KMS-11 (cell line): ENCODE measurements at regions not wholly inside any gene's neighbourhood (a gene's known extent, or its start where the extent isn't known, plus 50 kb on each side); places are given as distances from the start of the nearest gene placed in this dataset.

Experiments used
- H2AFZ ChIP-seq: fragments of 200-600 bp; sonication (generic); 2 replicates; pipeline ENCODE4 v1.6.1; 2016; ENCODE audit warnings: antibody characterized with exemption, mixed run types, low read depth
- H3K27ac ChIP-seq: fragments of 200-600 bp; sonication (generic); 2 replicates; pipeline ENCODE4 v1.6.1; 2016; ENCODE audit warnings: mild to moderate bottlenecking, mixed run types
- H3K27me3 ChIP-seq: fragments of 200-600 bp; sonication (generic); 2 replicates; pipeline ENCODE4 v1.6.1; 2017; ENCODE audit warnings: mild to moderate bottlenecking, low read depth, mixed run types, moderate library complexity; ENCODE audit not compliant: insufficient read depth
- H3K36me3 ChIP-seq: fragments of 200-600 bp; sonication (generic); 2 replicates; pipeline ENCODE4 v1.6.1; 2017; ENCODE audit warnings: mild to moderate bottlenecking, mixed run types; ENCODE audit not compliant: insufficient read depth
- H3K4me1 ChIP-seq: fragments of 200-600 bp; sonication (generic); 2 replicates; pipeline ENCODE4 v1.6.1; 2016; ENCODE audit warnings: mild to moderate bottlenecking, low read depth, mixed run types; ENCODE audit not compliant: poor library complexity, severe bottlenecking
- H3K4me2 ChIP-seq: fragments of 200-600 bp; sonication (generic); 2 replicates; pipeline ENCODE4 v1.7.0; 2016; ENCODE audit warnings: mild to moderate bottlenecking, mixed run types
- H3K4me3 ChIP-seq: fragments of 200-600 bp; sonication (generic); IDR thresholded peaks from 2 replicates; pipeline ENCODE4 v1.6.1; 2017; ENCODE audit warnings: low read depth, low read length, mixed read lengths; ENCODE audit not compliant: insufficient read depth
- H3K79me2 ChIP-seq: fragments of 200-600 bp; sonication (generic); 2 replicates; pipeline ENCODE4 v1.6.1; 2016; ENCODE audit warnings: low read depth, mixed run types; ENCODE audit not compliant: insufficient read depth
- H3K9ac ChIP-seq: fragments of 200-600 bp; sonication (generic); 2 replicates; pipeline ENCODE4 v1.6.1; 2016; ENCODE audit warnings: mild to moderate bottlenecking, mixed run types
- H4K20me1 ChIP-seq: fragments of 200-600 bp; sonication (generic); 2 replicates; pipeline ENCODE4 v1.6.1; 2016; ENCODE audit warnings: mild to moderate bottlenecking, mixed run types; ENCODE audit not compliant: insufficient read depth
- CTCF ChIP-seq: fragments of 200-600 bp; sonication (generic); conservative IDR thresholded peaks from 2 replicates; pipeline ENCODE4 v1.6.1; 2017; ENCODE audit warnings: low read depth, mild to moderate bottlenecking, antibody characterized with exemption, low read length, moderate library complexity, mixed read lengths

- no peaks in the 10 kb centered on the region for H3K36me3 ChIP-seq
- no peak overlapping the region for H3K4me3 ChIP-seq
- no peak for TF ChIP-seq CTCF
- H3K4me1 ChIP-seq, result no peaks in the 10 kb centered on the region
- H3K27ac ChIP-seq, result no peak overlapping the region
- H2AFZ ChIP-seq, result peak overlapping the region; percentile 32; the same call in 1 of the 2 replicates
- no peaks in the 10 kb centered on the region for H4K20me1 ChIP-seq
- no peak overlapping the region for H3K9ac ChIP-seq
- H3K79me2 ChIP-seq, result no peaks in the 10 kb centered on the region
- no peaks in the 10 kb centered on the region for H3K27me3 ChIP-seq
- no peak overlapping the region; the same call in 1 of the 2 replicates for H3K4me2 ChIP-seq
These were observed 127.6 kb upstream of the JCAD start for GRCh38 chr10:30187010-30187409.

- Histone ChIP-seq H3K4me2 (no peak overlapping the region; the same call in 1 of the 2 replicates), H4K20me1 (no peaks in the 10 kb centered on the region), H3K27ac (no peak overlapping the region), H3K27me3 (no peaks in the 10 kb centered on the region), H2AFZ (peak overlapping the region; percentile 32; the same call in 1 of the 2 replicates), H3K79me2 (no peaks in the 10 kb centered on the region), H3K4me3 (no peak overlapping the region), H3K36me3 (no peaks in the 10 kb centered on the region), H3K9ac (no peak overlapping the region), H3K4me1 (no peaks in the 10 kb centered on the region)
- TF ChIP-seq CTCF, result no peak
These were observed 127.0 kb upstream of the JCAD start for GRCh38 chr10:30186371-30186875.

GRCh38 chr10:30185916-30186315 is 126.5 kb upstream of the JCAD start:
- no peaks in the 10 kb centered on the region for H3K79me2 ChIP-seq
- H2AFZ ChIP-seq, result no peak overlapping the region
- no peaks in the 10 kb centered on the region for H3K36me3 ChIP-seq
- TF ChIP-seq CTCF, result no peak
- no peaks in the 10 kb centered on the region for H3K27me3 ChIP-seq
- H4K20me1 ChIP-seq, result no peaks in the 10 kb centered on the region
- no peak overlapping the region for H3K4me2 ChIP-seq
- no peaks in the 10 kb centered on the region for H3K4me1 ChIP-seq
- no peak overlapping the region for H3K27ac ChIP-seq
- H3K9ac ChIP-seq, result no peak overlapping the region
- no peak overlapping the region for H3K4me3 ChIP-seq

- Histone ChIP-seq H2AFZ (no peak overlapping the region), H3K9ac (no peak overlapping the region), H3K4me2 (no peak overlapping the region), H3K4me1 (no peaks in the 10 kb centered on the region), H3K4me3 (no peak overlapping the region), H3K27me3 (no peaks in the 10 kb centered on the region), H3K27ac (no peak overlapping the region), H3K36me3 (no peaks in the 10 kb centered on the region), H3K79me2 (no peaks in the 10 kb centered on the region), H4K20me1 (no peaks in the 10 kb centered on the region)
- TF ChIP-seq CTCF, result no peak
These were observed 126.0 kb upstream of the JCAD start for GRCh38 chr10:30185341-30185740.
